Trophoblast cell (in vitro differentiated cells and primary cell): ENCODE measurements at regions not wholly inside any gene's neighbourhood (a gene's known extent, or its start where the extent isn't known, plus 50 kb on each side); places are given as distances from the start of the nearest gene placed in this dataset.

Source experiments
- DNase-seq, 2 donors: peaks; one replicate each; pipeline ENCODE4 v3.0.0-alpha.2; 2016
- H2AFZ ChIP-seq: 2 replicates; pipeline ENCODE4 v1.6.1; 2013; ENCODE audit warnings: low read length, moderate library complexity, mild to moderate bottlenecking; ENCODE audit not compliant: insufficient read depth, poor library complexity
- H2AK5ac ChIP-seq: 2 replicates; pipeline ENCODE4 v1.6.1; 2013; ENCODE audit warnings: mild to moderate bottlenecking, low read length
- H2BK120ac ChIP-seq: 2 replicates; pipeline ENCODE4 v1.6.1; 2013; ENCODE audit warnings: low read length, mild to moderate bottlenecking, moderate library complexity; ENCODE audit not compliant: insufficient read depth, poor library complexity
- H2BK12ac ChIP-seq: 2 replicates; pipeline ENCODE4 v1.6.1; 2013; ENCODE audit warnings: mild to moderate bottlenecking, low read length, moderate library complexity
- H2BK5ac ChIP-seq: 2 replicates; pipeline ENCODE4 v1.6.1; 2013; ENCODE audit warnings: low read length, low read depth, moderate library complexity, mild to moderate bottlenecking; ENCODE audit not compliant: poor library complexity
- H3K14ac ChIP-seq: 2 replicates; pipeline ENCODE4 v1.6.1; 2013; ENCODE audit warnings: mild to moderate bottlenecking, low read length
- H3K18ac ChIP-seq: 2 replicates; pipeline ENCODE4 v1.6.1; 2013; ENCODE audit warnings: mild to moderate bottlenecking, low read length
- H3K23ac ChIP-seq: 2 replicates; pipeline ENCODE4 v1.6.1; 2013; ENCODE audit warnings: low read length
- H3K27ac ChIP-seq: 2 replicates; pipeline ENCODE4 v1.5.1; 2013; ENCODE audit warnings: low read depth, mild to moderate bottlenecking, inconsistent platforms, low read length, moderate library complexity
- H3K27me3 ChIP-seq: 2 replicates; pipeline ENCODE4 v1.6.1; 2013; ENCODE audit warnings: inconsistent platforms, mild to moderate bottlenecking, low read length, moderate library complexity; ENCODE audit not compliant: insufficient read depth
- H3K36me3 ChIP-seq, 2 experiments: 1 replicate in 1 of 2; 2 replicates in 1 of 2; pipeline ENCODE4 v1.6.1; 2013; ENCODE audit warnings: low read length in 2 of 2, mild to moderate bottlenecking in 2 of 2, moderate library complexity in 1 of 2; ENCODE audit not compliant: insufficient read depth in 2 of 2, control insufficient read depth in 1 of 2
- H3K4ac ChIP-seq: 2 replicates; pipeline ENCODE4 v1.6.1; 2013; ENCODE audit warnings: low read depth, mild to moderate bottlenecking, low read length, moderate library complexity
- H3K4me1 ChIP-seq, 2 experiments: 1 replicate in 1 of 2; 2 replicates in 1 of 2; pipeline ENCODE4 v1.6.1; 2013; ENCODE audit warnings: low read length in 2 of 2, mild to moderate bottlenecking in 2 of 2, moderate library complexity in 1 of 2; ENCODE audit not compliant: insufficient read depth in 2 of 2, control insufficient read depth in 1 of 2
- H3K4me2 ChIP-seq: 2 replicates; pipeline ENCODE4 v1.6.1; 2013; ENCODE audit warnings: inconsistent platforms, mild to moderate bottlenecking, low read length, moderate library complexity
- H3K4me3 ChIP-seq: 2 replicates; pipeline ENCODE4 v1.5.1; 2013; ENCODE audit warnings: mild to moderate bottlenecking, low read depth, low read length, inconsistent platforms
- H3K79me1 ChIP-seq: one replicate; pipeline ENCODE4 v1.6.1; 2013; ENCODE audit warnings: low read length
- H3K79me2 ChIP-seq: 2 replicates; pipeline ENCODE4 v1.6.1; 2013; ENCODE audit warnings: low read length, mild to moderate bottlenecking; ENCODE audit not compliant: control insufficient read depth, insufficient read depth, poor library complexity
- H3K9ac ChIP-seq: 2 replicates; pipeline ENCODE4 v1.6.1; 2013; ENCODE audit warnings: mild to moderate bottlenecking, low read length
- H3K9me3 ChIP-seq: 2 replicates; pipeline ENCODE4 v1.6.1; 2013; ENCODE audit warnings: low read depth, mild to moderate bottlenecking, control low read depth, inconsistent platforms, low read length; ENCODE audit not compliant: insufficient read depth
- H4K12ac ChIP-seq: 2 replicates; pipeline ENCODE4 v1.6.1; 2013; ENCODE audit warnings: low read depth, mild to moderate bottlenecking, low read length, moderate library complexity
- H4K8ac ChIP-seq: 2 replicates; pipeline ENCODE4 v1.6.1; 2013; ENCODE audit warnings: low read depth, mild to moderate bottlenecking, low read length, moderate library complexity
- H4K91ac ChIP-seq: one replicate; pipeline ENCODE4 v1.6.1; 2013; ENCODE audit warnings: low read depth, mild to moderate bottlenecking, low read length, moderate library complexity
- whole genome bisulfite sequencing: extraction: QIAGEN DNeasy Blood & Tissue Kit; methylation state at CpG from one replicate; pipeline ENCODE4 v1.1.7; 2013; ENCODE audit warnings: missing lambda C conversion rate; ENCODE audit not compliant: insufficient read length, insufficient coverage; ENCODE audit errors: extremely low coverage; 5-methylcytosine and 5-hydroxymethylcytosine counted together

- H3K4me2 ChIP-seq = no peak overlapping the region
- no peak overlapping the region for H4K8ac ChIP-seq
- no peak overlapping the region for H4K91ac ChIP-seq
- no peak for DNase-seq
- H3K36me3 ChIP-seq = no peaks in the 10 kb centered on the region
- H3K14ac ChIP-seq = no peak overlapping the region
- WGBS = no CpG with 5 or more reads among the region's 6 CpGs
- no peaks in the 10 kb centered on the region for H3K79me2 ChIP-seq
- H2AFZ ChIP-seq = no peak overlapping the region
- H3K18ac ChIP-seq = no peak overlapping the region
- H2BK5ac ChIP-seq = no peak overlapping the region
- H3K4me3 ChIP-seq = no peak overlapping the region
- no peaks in the 10 kb centered on the region for H3K79me1 ChIP-seq
- peaks cover 0 to 2% of the 10 kb centered on the region in 2 experiments for H3K4me1 ChIP-seq
- no peak overlapping the region for H3K23ac ChIP-seq
- no peak overlapping the region for H4K12ac ChIP-seq
- H3K9ac ChIP-seq = no peak overlapping the region
- no peaks in the 10 kb centered on the region for H3K27me3 ChIP-seq
- no peak overlapping the region for H2BK120ac ChIP-seq
- no peak overlapping the region for H3K27ac ChIP-seq
- no peak overlapping the region for H2BK12ac ChIP-seq
- no peak overlapping the region for H3K4ac ChIP-seq
- H3K9me3 ChIP-seq = no peaks in the 10 kb centered on the region
- H2AK5ac ChIP-seq = no peak overlapping the region
These were observed 131.0 kb upstream of the ZEB2 start for GRCh38 chr2:144650907-144651306.

- Histone ChIP-seq H4K12ac (no peak overlapping the region), H3K4ac (no peak overlapping the region), H3K14ac (no peak overlapping the region), H4K91ac (no peak overlapping the region), H3K18ac (no peak overlapping the region), H3K9me3 (no peaks in the 10 kb centered on the region), H3K27ac (no peak overlapping the region), H3K4me1 (peaks cover 0 to 2% of the 10 kb centered on the region in 2 experiments), H2AK5ac (no peak overlapping the region), H3K79me1 (no peaks in the 10 kb centered on the region), H2BK120ac (no peak overlapping the region), H2BK5ac (no peak overlapping the region), H2BK12ac (no peak overlapping the region), H3K23ac (no peak overlapping the region), H4K8ac (no peak overlapping the region), H2AFZ (no peak overlapping the region), H3K4me2 (no peak overlapping the region), H3K4me3 (no peak overlapping the region), H3K36me3 (no peaks in the 10 kb centered on the region), H3K9ac (no peak overlapping the region), H3K27me3 (no peaks in the 10 kb centered on the region), H3K79me2 (no peaks in the 10 kb centered on the region)
- no peak for DNase-seq
- WGBS = no CpG with 5 or more reads among the region's 13 CpGs
These were observed 129.0 kb upstream of the ZEB2 start for GRCh38 chr2:144648837-144649465.

DNA sequence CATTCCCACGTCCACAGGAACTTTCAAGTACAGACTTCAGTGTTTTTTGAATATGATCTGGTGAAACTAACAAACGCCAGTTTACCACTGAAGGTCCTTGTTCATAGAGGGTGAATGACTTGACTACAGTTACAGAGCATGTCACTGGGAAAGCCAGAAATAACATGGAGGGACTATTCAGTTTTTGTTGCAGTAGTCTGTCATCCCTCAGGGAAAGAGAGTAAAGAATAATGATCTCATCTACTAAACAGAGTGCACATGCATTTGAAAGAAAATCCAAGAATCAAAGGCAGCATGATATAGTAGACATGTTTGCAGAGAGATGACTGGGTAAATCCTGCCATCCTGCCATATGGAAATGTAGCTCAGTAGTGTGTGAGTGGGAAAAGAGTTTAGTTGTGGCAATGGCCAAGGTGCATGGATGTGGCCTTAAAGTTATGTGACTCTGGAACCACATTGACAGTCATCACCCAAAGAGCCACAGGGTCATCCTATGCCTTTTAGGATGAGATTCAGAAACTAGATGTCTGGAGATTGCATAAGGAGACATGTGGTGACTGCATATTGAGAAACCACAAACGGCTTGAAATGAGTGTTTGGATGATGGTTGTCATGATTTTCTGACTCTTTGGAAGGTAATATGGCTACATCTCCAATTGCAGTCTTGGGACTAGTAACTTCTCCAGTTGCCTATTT lies 125.3 kb upstream of the ZEB2 start:
- H3K14ac ChIP-seq = no peak overlapping the region
- H3K79me1 ChIP-seq = no peaks in the 10 kb centered on the region
- H3K9ac ChIP-seq = no peak overlapping the region
- no peaks in the 10 kb centered on the region for H3K9me3 ChIP-seq
- no peak overlapping the region for H2BK5ac ChIP-seq
- no peak overlapping the region for H2AFZ ChIP-seq
- H2BK120ac ChIP-seq = no peak overlapping the region
- no peak overlapping the region for H4K8ac ChIP-seq
- H3K4me2 ChIP-seq = no peak overlapping the region
- H3K4me1 ChIP-seq = no peaks in the 10 kb centered on the region
- H2BK12ac ChIP-seq = no peak overlapping the region
- WGBS = no CpG with 5 or more reads among the region's 3 CpGs
- no peak overlapping the region for H3K4ac ChIP-seq
- H3K36me3 ChIP-seq = no peaks in the 10 kb centered on the region
- no peak overlapping the region for H2AK5ac ChIP-seq
- no peak overlapping the region for H3K18ac ChIP-seq
- H3K27ac ChIP-seq = no peak overlapping the region
- H3K23ac ChIP-seq = no peak overlapping the region
- no peaks in the 10 kb centered on the region for H3K27me3 ChIP-seq
- no peaks in the 10 kb centered on the region for H3K79me2 ChIP-seq
- no peak overlapping the region for H3K4me3 ChIP-seq
- no peak overlapping the region for H4K91ac ChIP-seq
- no peak overlapping the region for H4K12ac ChIP-seq
- DNase-seq = no peak

GRCh38 chr2:144644549-144644948 lies 124.6 kb upstream of the ZEB2 start:
- H3K4me3 ChIP-seq = no peak overlapping the region
- H3K79me1 ChIP-seq = no peaks in the 10 kb centered on the region
- no peaks in the 10 kb centered on the region for H3K79me2 ChIP-seq
- no peak overlapping the region for H4K8ac ChIP-seq
- no peak overlapping the region for H2BK120ac ChIP-seq
- H4K91ac ChIP-seq = no peak overlapping the region
- H3K14ac ChIP-seq = no peak overlapping the region
- DNase-seq = no peak
- H4K12ac ChIP-seq = no peak overlapping the region
- no peaks in the 10 kb centered on the region for H3K9me3 ChIP-seq
- no peak overlapping the region for H2BK12ac ChIP-seq
- no peak overlapping the region for H3K9ac ChIP-seq
- no peak overlapping the region for H2BK5ac ChIP-seq
- H3K27me3 ChIP-seq = no peaks in the 10 kb centered on the region
- H3K4me2 ChIP-seq = no peak overlapping the region
- no peak overlapping the region for H2AFZ ChIP-seq
- H3K4ac ChIP-seq = no peak overlapping the region
- no peaks in the 10 kb centered on the region for H3K36me3 ChIP-seq
- no peak overlapping the region for H3K23ac ChIP-seq
- no peak overlapping the region for H2AK5ac ChIP-seq
- H3K4me1 ChIP-seq = no peaks in the 10 kb centered on the region
- WGBS = no CpG with 5 or more reads among the region's 3 CpGs
- H3K27ac ChIP-seq = no peak overlapping the region
- no peak overlapping the region for H3K18ac ChIP-seq
